Superior temporal gyrus (tissue), 1 donor: ENCODE measurements at regions not wholly inside any gene's neighbourhood (a gene's known extent, or its start where the extent isn't known, plus 50 kb on each side); places are given as distances from the start of the nearest gene placed in this dataset.

Experiments
- DNase-seq: peaks from one replicate; pipeline ENCODE4 v3.0.0-alpha.2; 2016; ENCODE audit errors: extremely low spot score

- DNase-seq: no peak
Observed at GRCh38 chr11:10387206-10388083, 67.6 kb upstream of the AMPD3 start.

- DNase-seq: no peak
Observed at GRCh38 chr11:10388101-10388500, 67.0 kb upstream of the AMPD3 start.

GRCh38 chr11:10388574-10388973, 66.5 kb upstream of the AMPD3 start:
- no peak for DNase-seq

GRCh38 chr11:10390375-10390774, 64.7 kb upstream of the AMPD3 start:
- no peak for DNase-seq

GRCh38 chr11:10392095-10393079, 62.7 kb upstream of the AMPD3 start:
- no peak for DNase-seq

- DNase-seq: no peak
Observed at GRCh38 chr11:10394229-10395101, 60.6 kb upstream of the AMPD3 start.

GRCh38 chr11:10395166-10395897, 59.7 kb upstream of the AMPD3 start:
- no peak for DNase-seq

- DNase-seq: no peak
Observed at GRCh38 chr11:10396771-10397170, 58.3 kb upstream of the AMPD3 start.

- DNase-seq: no peak
Observed at GRCh38 chr11:10397226-10397987, 57.7 kb upstream of the AMPD3 start.

GRCh38 chr11:10398525-10398924, 56.5 kb upstream of the AMPD3 start:
- no peak for DNase-seq

GRCh38 chr11:10400856-10401255, 54.2 kb upstream of the AMPD3 start:
- DNase-seq: no peak

- DNase-seq: no peak
Observed at GRCh38 chr11:10401256-10401655, 53.8 kb upstream of the AMPD3 start.

GRCh38 chr11:10401696-10402392, 53.2 kb upstream of the AMPD3 start:
- no peak for DNase-seq
